ENCODE measurements at regions not wholly inside any gene's neighbourhood (a gene's known extent, or its start where the extent isn't known, plus 50 kb on each side); places are given as distances from the start of the nearest gene placed in this dataset.

- no peak for DNase-seq
Measured at GRCh38 chr2:16264491-16264890, 324.1 kb downstream of the MYCN start.

GRCh38 chr2:16263241-16263890, 323.0 kb downstream of the MYCN start:
- DNase-seq: no peak

GRCh38 chr2:16262526-16263178, 322.3 kb downstream of the MYCN start:
- DNase-seq: no peak

DNA sequence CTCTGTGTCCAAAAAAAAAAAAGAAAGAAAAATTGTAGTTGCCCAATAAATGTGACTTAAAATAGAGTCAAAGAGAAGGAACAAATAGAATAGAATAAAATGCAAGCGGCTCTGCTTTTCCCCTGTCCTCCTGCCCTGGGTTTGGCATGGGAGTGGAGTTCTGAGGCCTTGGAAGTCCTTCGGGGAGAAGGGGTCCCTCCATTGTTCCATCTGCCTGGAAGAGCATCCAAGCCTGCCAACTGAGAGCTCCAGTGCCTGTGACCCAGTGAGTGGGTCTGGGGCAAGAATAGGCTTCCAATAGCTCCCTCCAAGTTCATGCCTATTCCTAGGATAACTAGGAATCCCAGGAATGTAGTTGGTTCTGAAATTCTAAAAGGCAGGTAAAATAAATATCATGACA, 321.4 kb downstream of the MYCN start:
- no peak for DNase-seq

DNA sequence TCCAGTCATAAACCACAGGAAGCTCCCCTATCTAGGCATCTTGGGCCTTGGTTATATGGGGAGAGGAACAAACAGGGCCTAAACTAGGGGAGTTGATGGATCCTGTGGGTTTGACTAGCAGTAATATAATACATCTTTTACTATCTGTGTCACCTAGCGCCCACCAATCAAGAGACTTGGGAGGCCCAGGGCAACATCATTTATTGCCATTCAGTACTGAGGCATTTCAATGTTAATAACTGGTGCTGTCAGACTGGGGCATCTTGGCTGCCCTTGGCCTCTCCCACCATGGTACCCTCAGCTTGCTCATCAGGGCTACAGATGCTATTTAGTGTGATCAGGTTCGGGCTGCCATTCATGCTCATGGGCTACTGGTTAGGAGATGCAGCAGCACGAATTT, 320.7 kb downstream of the MYCN start:
- DNase-seq: no peak

DNA sequence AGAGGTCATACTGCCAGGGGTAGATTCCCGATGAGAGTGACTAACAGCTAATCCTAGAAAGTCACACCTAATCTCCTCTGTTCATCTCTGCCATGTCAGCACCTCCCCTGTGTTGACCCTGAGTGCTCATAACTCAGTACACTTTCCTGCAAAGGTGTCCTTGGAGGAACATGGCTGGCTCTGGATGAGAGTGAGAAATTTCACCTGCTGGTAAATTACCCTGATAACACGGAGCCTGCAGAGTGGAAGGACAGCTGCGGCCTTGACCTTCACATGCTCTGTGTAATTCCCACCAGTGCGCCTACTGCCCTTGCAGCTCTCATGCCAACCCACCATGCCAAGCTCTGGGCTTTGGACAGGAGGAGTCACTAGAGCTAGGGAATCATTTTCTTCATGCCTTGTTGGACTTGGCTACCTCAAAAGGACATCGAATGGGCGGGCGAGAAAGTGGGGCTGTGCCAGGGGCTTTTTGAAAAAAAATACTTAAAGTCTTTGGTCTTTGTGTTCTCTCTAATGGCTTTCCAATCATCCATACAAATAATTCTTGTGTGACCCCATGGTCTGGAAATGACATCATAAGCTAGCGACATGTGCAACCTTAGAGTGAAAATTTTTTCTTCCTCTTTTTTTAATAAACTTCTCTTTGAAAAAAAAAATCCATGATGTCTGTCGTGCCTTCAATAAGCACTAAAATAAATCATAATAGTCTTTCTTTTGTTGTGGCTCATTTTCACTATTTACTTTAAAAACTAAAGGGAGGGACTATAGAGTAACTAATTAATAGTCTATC, 319.9 kb downstream of the MYCN start:
- no peak for DNase-seq

- no peak for DNase-seq
Measured at GRCh38 chr2:16259010-16259409, 318.7 kb downstream of the MYCN start.

GRCh38 chr2:16258350-16258749, 318.0 kb downstream of the MYCN start:
- no peak for DNase-seq

- no peak for DNase-seq
Measured at GRCh38 chr2:16257322-16258028, 317.1 kb downstream of the MYCN start.

GRCh38 chr2:16256601-16257321, 316.4 kb downstream of the MYCN start:
- no peak for DNase-seq

- no peak for DNase-seq
Measured at GRCh38 chr2:16255120-16255519, 314.8 kb downstream of the MYCN start.

DNA sequence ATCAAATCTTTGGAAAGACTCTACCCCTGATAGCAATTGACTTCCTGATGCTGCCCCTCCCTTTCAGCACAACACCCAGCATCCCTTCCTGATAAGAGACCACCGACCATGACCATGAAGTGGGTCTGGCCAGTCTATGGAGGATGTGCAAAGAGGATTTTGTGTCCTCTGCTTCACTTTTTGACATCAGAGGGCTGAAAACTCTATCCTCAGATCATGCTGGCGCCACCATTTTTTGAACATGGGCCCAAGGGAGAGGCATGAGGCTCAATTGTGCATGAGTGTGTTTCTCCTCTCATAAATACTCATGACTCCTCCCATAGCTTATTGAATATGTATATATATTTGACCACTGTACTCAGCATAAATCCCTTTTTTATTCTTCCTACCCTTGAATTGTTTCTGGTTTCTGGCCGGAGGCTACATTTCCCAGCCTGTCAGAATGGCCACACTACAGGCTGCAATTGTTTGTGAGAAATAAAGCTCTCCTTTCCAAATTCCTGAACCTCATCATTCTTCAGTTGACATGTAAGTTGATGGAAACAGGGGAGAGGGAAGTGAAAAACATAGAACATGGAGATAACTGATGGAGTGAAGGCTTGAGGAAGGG, 314.1 kb downstream of the MYCN start:
- no peak for DNase-seq

GRCh38 chr2:16253291-16253690, 312.9 kb downstream of the MYCN start:
- DNase-seq: no peak

GRCh38 chr2:16252891-16253290, 312.5 kb downstream of the MYCN start:
- DNase-seq: no peak

- DNase-seq: no peak
Measured at GRCh38 chr2:16252251-16252650, 311.9 kb downstream of the MYCN start.

DNA sequence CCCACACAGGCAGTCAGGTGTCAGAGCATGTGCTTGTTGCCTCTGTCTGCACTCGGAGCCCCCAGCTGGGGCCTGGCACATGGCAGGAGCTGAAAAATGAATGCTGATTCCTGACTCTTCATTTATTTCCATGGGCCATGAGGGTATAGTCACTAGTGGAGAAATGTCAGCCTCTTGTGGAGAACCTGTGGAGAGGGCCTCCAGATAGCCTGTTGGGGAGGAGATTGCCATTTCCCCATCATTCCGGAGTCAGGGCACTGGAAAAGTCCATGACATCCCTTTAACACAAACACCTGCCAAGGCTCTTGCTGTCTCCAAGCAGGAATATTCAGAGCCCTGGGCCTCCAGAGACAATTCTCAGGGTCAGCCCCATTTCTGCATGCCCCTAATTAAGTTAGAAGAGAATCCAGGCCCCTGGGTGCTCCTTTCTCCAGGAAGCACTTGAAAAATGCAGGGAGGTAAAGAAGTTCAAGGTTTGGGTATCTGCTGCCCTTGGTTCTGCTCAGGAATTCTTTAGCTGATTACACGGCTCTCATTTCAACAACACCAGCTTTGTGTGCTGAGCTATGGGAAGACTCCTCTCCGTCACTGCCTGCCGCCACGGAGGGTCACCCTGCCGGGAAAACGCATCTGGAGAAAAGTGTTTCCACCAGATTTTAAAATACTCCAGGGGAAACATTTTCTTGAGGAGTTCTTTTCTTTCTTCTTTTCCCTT, 311.3 kb downstream of the MYCN start:
- no peak for DNase-seq

DNA sequence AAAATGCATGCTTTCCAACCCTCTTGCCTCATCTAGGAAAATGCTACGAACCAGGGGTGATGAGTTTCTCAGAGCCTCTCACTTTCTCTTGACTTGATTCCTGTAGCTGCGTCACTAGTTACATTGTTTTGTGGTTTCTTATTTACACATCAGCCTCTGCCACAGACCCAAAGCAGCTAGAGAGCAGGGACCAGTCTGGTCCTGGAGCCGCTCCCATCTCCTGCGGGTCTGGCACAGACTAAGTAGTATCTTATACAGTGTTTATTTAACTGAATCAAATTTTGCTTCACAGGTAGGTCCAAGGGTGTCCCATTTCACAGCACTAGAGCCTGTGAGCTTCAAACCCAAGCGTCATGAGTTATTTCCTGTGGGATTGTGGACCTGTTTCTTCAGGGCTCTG, 310.5 kb downstream of the MYCN start:
- no peak for DNase-seq

- DNase-seq: no peak
Measured at GRCh38 chr2:16250466-16250865, 310.1 kb downstream of the MYCN start.

DNA sequence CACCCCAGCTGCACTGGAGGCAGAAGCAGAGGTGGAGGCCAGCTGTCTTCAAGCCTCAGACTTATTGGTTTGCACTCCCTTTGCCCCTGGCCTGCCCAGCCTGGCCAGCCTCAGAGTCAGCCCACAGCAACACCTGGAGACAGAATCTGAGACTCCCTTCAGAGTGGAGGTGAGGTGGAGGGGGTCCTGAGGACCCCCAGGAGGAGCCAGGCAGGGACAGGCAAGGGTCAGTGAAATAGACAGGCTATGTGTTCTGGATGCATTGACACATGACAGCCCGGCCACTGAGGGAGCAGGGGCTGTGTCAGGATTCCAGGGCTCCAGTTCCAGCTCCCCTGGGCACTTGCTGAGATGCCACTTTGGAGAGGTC, 309.7 kb downstream of the MYCN start:
- no peak for DNase-seq

DNA sequence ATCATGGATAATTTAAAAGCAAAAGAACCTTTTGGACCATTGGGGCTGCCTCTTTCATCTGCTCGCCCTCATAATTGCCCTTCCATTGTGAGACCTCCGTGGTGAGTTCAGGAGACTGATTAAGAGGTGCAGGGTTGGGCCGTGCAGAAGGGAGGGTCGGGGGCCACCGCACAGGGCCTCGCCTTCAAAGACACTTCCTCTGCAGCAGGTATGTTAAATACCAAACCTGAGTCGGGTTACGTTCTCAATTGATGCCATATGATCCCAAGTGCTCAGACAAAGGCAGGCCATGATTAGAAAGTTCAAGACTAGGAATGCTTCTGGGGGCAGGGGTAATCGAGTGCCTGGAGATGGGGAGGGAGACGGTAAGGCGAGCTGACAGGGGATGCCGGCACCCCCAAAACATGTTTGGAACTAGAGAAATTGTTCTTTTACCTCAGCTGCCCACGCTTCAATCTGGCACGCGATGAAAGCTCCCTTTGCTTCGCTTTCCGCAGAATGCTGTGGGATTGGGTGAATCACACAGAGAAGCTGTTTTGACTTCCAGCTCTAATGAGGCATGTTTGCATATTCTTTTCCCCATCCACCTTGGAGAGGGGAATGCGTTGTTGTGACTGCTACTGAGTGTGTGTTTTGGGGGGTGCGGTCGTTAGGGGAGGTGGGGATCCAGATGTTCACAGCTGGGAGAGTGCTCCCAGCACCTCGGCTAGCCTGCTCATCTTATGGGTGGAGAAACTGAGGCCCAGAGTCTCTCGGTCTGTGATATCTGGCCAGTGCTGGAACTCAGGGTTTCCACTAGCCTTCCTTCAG, 309.1 kb downstream of the MYCN start:
- DNase-seq: no peak

DNA sequence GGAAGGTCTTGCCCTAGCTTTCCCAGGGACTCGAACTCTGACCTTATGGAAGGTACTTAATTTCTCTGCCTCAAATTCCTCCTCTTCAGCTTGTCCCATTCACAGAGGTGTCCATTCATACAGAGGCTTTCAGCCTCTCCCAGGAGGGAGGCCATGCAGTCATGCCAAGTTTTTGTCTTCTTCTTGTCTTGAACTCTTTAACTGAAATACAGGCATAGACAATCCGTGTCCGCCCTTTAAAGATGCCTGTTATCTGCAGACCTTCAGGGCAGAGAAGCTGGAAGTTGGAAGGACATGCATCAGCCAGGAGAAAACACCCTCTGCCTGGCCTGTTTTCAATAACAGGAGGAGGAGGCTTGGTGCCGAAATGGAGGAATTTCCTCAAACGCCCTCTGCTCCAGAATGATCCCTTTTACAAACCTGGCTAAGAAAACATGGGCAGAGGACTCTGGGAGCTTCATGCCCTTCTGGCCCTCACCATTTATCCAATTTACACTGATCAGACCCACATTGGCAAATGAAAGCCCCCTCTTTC, 308.3 kb downstream of the MYCN start:
- DNase-seq: no peak

Measured in activated CD4-positive, alpha-beta T cell treated with anti-CD3 and anti-CD28 coated beads, Interleukin-2, amount 50 U/mL, for 4 hours (primary cell).